Nephron progenitor cell (in vitro differentiated cells): ENCODE measurements at regions not wholly inside any gene's neighbourhood (a gene's known extent, or its start where the extent isn't known, plus 50 kb on each side); places are given as distances from the start of the nearest gene placed in this dataset.
"Not testable (repeated sequence)": the region's sequence is repeated elsewhere in the genome, so short reads cannot be mapped to it uniquely, and the experiment has no call there.

Experiments used
- DNase-seq: peaks from one replicate; pipeline ENCODE4 v3.0.0; 2021
- H3K27ac Mint-ChIP-seq: 2 replicates; pipeline ENCODE4 v1.8.0; 2021; ENCODE audit warnings: mild to moderate bottlenecking, moderate library complexity, mixed read lengths
- H3K27me3 Mint-ChIP-seq: 2 replicates; pipeline ENCODE4 v1.8.0; 2021; ENCODE audit warnings: mild to moderate bottlenecking, low read depth, mixed read lengths; ENCODE audit not compliant: poor library complexity
- H3K36me3 Mint-ChIP-seq: 2 replicates; pipeline ENCODE4 v1.8.0; 2021; ENCODE audit warnings: low read depth, mixed read lengths
- H3K4me1 Mint-ChIP-seq: 2 replicates; pipeline ENCODE4 v1.8.0; 2021; ENCODE audit warnings: mixed read lengths
- H3K4me3 Mint-ChIP-seq: 2 replicates; pipeline ENCODE4 v1.8.0; 2021; ENCODE audit warnings: mild to moderate bottlenecking, moderate library complexity, mixed read lengths
- H3K9me3 Mint-ChIP-seq: 2 replicates; pipeline ENCODE4 v1.8.0; 2021; ENCODE audit warnings: mild to moderate bottlenecking, moderate library complexity, mixed read lengths
- CTCF ChIP-seq: fragments of 200-600 bp; sonication (generic); IDR thresholded peaks from 2 replicates; pipeline ENCODE4 v1.5.0; 2021; ENCODE audit warnings: antibody characterized with exemption

- TF ChIP-seq CTCF = no peak
- Mint-ChIP-seq H3K9me3 (peaks cover 8% of the 10 kb centered on the region), H3K27me3 (peaks cover 22% of the 10 kb centered on the region), H3K4me3 (no peak overlapping the region), H3K36me3 (no peaks in the 10 kb centered on the region), H3K4me1 (no peaks in the 10 kb centered on the region), H3K27ac (no peak overlapping the region)
- DNase-seq = no peak
Observed at GRCh38 chr9:97773091-97773490, 76.0 kb upstream of the XPA start.

- Mint-ChIP-seq H3K4me3 (no peak overlapping the region), H3K27ac (no peak overlapping the region), H3K36me3 (no peaks in the 10 kb centered on the region), H3K4me1 (no peaks in the 10 kb centered on the region), H3K9me3 (peaks cover 14% of the 10 kb centered on the region), H3K27me3 (peaks cover 22% of the 10 kb centered on the region)
- no peak for DNase-seq
- TF ChIP-seq CTCF = no peak
Observed at GRCh38 chr9:97773723-97774122, 76.6 kb upstream of the XPA start.

GRCh38 chr9:97774673-97775072 lies 77.5 kb upstream of the XPA start:
- H3K27ac Mint-ChIP-seq = no peak overlapping the region
- H3K4me1 Mint-ChIP-seq = no peaks in the 10 kb centered on the region
- no peak for TF ChIP-seq CTCF
- H3K36me3 Mint-ChIP-seq = no peaks in the 10 kb centered on the region
- peaks cover 21% of the 10 kb centered on the region for H3K9me3 Mint-ChIP-seq
- DNase-seq = no peak
- H3K27me3 Mint-ChIP-seq = peaks cover 13% of the 10 kb centered on the region
- H3K4me3 Mint-ChIP-seq = no peak overlapping the region

- H3K4me1 Mint-ChIP-seq, DNase-seq, H3K4me3 Mint-ChIP-seq, H3K36me3 Mint-ChIP-seq, H3K27ac Mint-ChIP-seq: not testable (repeated sequence)
- Mint-ChIP-seq H3K27me3 (peaks cover 32% of the 10 kb centered on the region), H3K9me3 (peaks cover 35% of the 10 kb centered on the region)
Observed at GRCh38 chr9:97778740-97779139, 74.3 kb upstream of the FOXE1 start.

GRCh38 chr9:97779608-97780007 lies 73.4 kb upstream of the FOXE1 start:
- Mint-ChIP-seq H3K4me1 (no peaks in the 10 kb centered on the region), H3K4me3 (no peak overlapping the region), H3K27me3 (peaks cover 40% of the 10 kb centered on the region), H3K9me3 (peaks cover 35% of the 10 kb centered on the region), H3K27ac (no peak overlapping the region), H3K36me3 (no peaks in the 10 kb centered on the region)
- DNase-seq = no peak
- TF ChIP-seq CTCF = no peak

- H3K27me3 Mint-ChIP-seq = peaks cover 33% of the 10 kb centered on the region
- H3K4me3 Mint-ChIP-seq = no peak overlapping the region
- H3K36me3 Mint-ChIP-seq = no peaks in the 10 kb centered on the region
- H3K27ac Mint-ChIP-seq = no peak overlapping the region
- peaks cover 35% of the 10 kb centered on the region for H3K9me3 Mint-ChIP-seq
- no peak for DNase-seq
- no peak for TF ChIP-seq CTCF
- no peaks in the 10 kb centered on the region for H3K4me1 Mint-ChIP-seq
Observed at GRCh38 chr9:97781902-97782301, 71.1 kb upstream of the FOXE1 start.
